RWPE2 (cell line): ENCODE measurements at regions not wholly inside any gene's neighbourhood (a gene's known extent, or its start where the extent isn't known, plus 50 kb on each side); places are given as distances from the start of the nearest gene placed in this dataset.

Source experiments
- ATAC-seq: fragments of 200-7000 bp; cut with Tn5 transposase; 3 replicates; pipeline ENCODE4 v1.9.1; 2021; ENCODE audit warnings: low read depth
- DNase-seq: peaks from one replicate; pipeline ENCODE4 v3.0.0-alpha.2; 2020; ENCODE audit warnings: low spot score
- H3K27ac ChIP-seq: fragments of 450-650 bp; 2 replicates; pipeline ENCODE4 v1.5.1; 2017; ENCODE audit warnings: mild to moderate bottlenecking; ENCODE audit not compliant: poor library complexity, severe bottlenecking
- H3K27me3 ChIP-seq: fragments of 250-450 bp; sonication (Bioruptor Pico); 2 replicates; pipeline ENCODE4 v1.5.1; 2021; ENCODE audit warnings: mild to moderate bottlenecking, moderate library complexity; ENCODE audit not compliant: insufficient read depth, poor library complexity, severe bottlenecking
- H3K36me3 ChIP-seq: fragments of 250-450 bp; sonication (Bioruptor Pico); 2 replicates; pipeline ENCODE4 v1.5.1; 2020; ENCODE audit warnings: low read depth, mild to moderate bottlenecking, moderate library complexity
- H3K4me1 ChIP-seq: fragments of 250-450 bp; sonication (Bioruptor Pico); 2 replicates; pipeline ENCODE4 v1.5.1; 2021; ENCODE audit warnings: mild to moderate bottlenecking, moderate library complexity; ENCODE audit not compliant: insufficient read depth, poor library complexity, severe bottlenecking
- H3K4me3 ChIP-seq: fragments of 250-450 bp; sonication (Bioruptor Pico); 2 replicates; pipeline ENCODE4 v1.5.1; 2021; ENCODE audit warnings: mild to moderate bottlenecking, moderate library complexity; ENCODE audit not compliant: severe bottlenecking
- H3K9me3 ChIP-seq: fragments of 250-450 bp; sonication (Bioruptor Pico); 2 replicates; pipeline ENCODE4 v1.5.1; 2021; ENCODE audit warnings: mild to moderate bottlenecking, moderate library complexity; ENCODE audit not compliant: severe bottlenecking
- TF ChIP-seq, protein P1 (sequence below): fragments of 450-650 bp; IDR thresholded peaks from one replicate; pipeline ENCODE4 v1.5.1; 2017; ENCODE audit warnings: mild to moderate bottlenecking, moderate library complexity; ENCODE audit not compliant: poor library complexity, severe bottlenecking

DNA sequence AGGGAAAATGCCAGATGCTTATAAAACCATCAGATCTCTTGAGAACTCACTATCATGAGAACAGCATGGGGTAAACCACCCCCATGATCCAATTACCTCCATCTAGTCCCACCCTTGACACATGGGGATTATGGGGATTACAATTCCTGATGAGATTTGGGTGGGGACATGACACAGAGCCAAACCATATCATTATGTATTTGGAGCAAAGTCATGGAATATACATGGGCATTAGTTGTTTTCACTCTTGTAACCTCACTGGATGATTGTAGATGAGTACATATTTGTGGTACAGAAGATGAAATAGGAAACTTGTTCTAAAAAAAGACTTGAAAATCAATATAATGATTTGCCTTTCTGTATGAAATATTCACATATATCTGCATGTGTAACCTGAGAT lies 674.5 kb upstream of the BOD1L1 start:
- ATAC-seq: no peak
- Histone ChIP-seq H3K9me3 (no peaks in the 10 kb centered on the region), H3K4me1 (no peaks in the 10 kb centered on the region), H3K4me3 (no peak overlapping the region), H3K27me3 (no peaks in the 10 kb centered on the region), H3K36me3 (no peaks in the 10 kb centered on the region), H3K27ac (no peak overlapping the region)
- DNase-seq: no peak
- TF ChIP-seq, protein P1, sequence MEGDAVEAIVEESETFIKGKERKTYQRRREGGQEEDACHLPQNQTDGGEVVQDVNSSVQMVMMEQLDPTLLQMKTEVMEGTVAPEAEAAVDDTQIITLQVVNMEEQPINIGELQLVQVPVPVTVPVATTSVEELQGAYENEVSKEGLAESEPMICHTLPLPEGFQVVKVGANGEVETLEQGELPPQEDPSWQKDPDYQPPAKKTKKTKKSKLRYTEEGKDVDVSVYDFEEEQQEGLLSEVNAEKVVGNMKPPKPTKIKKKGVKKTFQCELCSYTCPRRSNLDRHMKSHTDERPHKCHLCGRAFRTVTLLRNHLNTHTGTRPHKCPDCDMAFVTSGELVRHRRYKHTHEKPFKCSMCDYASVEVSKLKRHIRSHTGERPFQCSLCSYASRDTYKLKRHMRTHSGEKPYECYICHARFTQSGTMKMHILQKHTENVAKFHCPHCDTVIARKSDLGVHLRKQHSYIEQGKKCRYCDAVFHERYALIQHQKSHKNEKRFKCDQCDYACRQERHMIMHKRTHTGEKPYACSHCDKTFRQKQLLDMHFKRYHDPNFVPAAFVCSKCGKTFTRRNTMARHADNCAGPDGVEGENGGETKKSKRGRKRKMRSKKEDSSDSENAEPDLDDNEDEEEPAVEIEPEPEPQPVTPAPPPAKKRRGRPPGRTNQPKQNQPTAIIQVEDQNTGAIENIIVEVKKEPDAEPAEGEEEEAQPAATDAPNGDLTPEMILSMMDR: no peak

DNA sequence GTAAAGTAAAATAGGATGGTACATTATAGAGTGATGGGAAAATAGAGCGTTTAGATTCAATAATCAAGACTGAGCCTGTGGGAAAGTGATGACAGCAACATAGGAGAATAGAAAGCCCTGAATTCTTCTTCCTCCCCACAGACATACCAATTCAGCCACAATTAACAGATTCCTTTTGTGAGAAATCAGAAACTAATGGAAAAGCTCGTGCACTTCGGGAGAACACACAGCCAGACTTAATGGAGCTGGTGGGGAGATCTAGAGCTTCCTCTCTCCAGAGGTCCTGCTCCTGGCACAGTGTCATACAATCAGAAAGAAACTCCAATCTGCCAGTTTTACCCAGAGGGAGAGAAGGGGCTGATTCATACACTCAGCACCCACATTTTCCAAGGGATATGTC lies 676.3 kb upstream of the BOD1L1 start:
- Histone ChIP-seq H3K27me3 (no peaks in the 10 kb centered on the region), H3K36me3 (no peaks in the 10 kb centered on the region), H3K27ac (no peak overlapping the region), H3K4me1 (peaks cover 8% of the 10 kb centered on the region), H3K4me3 (no peak overlapping the region), H3K9me3 (no peaks in the 10 kb centered on the region)
- TF ChIP-seq, protein P1: no peak
- DNase-seq (no peak), ATAC-seq (no peak)

DNA sequence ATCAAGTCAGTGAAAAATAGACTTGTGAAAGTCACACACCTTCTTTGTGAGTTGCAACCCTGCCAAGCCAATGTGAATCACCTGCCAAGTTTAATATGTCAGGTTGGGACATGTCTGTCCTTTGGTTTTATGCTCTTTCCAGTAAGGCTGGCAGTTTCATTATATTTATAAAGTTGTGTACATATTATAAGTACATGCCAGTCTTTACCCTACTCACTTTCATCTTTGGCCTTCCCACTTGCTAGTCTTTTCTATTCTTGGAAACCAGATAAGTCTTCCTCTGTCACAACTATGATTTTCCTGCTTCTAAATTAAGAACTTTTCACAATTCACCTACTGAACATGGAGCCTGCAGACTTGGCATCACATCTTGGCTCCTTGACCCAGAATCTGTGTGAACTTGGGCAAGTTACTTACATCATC lies 680.7 kb upstream of the BOD1L1 start:
- H3K4me1 ChIP-seq: peaks cover 8% of the 10 kb centered on the region
- no peaks in the 10 kb centered on the region for H3K27me3 ChIP-seq
- no peaks in the 10 kb centered on the region for H3K9me3 ChIP-seq
- DNase-seq (no peak), ATAC-seq (peak; percentile 80)
- no peaks in the 10 kb centered on the region for H3K36me3 ChIP-seq
- TF ChIP-seq, protein P1: no peak
- H3K27ac ChIP-seq: no peak overlapping the region
- H3K4me3 ChIP-seq: no peak overlapping the region

DNA sequence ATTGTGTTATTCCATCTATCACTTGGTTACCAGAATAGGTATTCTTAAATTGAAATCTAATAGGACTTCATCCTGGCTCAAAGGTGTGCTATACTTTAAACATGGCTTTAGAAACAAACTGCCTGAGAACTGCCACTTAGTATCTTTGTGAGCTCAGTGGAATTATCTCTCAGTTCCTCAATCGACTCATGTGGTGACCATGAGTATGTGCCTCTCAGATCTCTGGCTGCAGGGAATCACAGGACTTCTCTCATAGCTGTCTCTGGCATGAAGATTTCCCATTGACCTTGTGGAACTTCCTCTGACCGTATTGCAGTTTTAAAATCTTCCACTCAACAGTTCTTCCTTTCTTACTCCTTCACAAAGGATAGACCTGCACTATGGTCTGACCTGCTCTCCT lies 681.9 kb upstream of the BOD1L1 start:
- Histone ChIP-seq H3K27me3 (no peaks in the 10 kb centered on the region), H3K4me3 (no peak overlapping the region), H3K9me3 (no peaks in the 10 kb centered on the region), H3K4me1 (peaks cover 8% of the 10 kb centered on the region), H3K36me3 (no peaks in the 10 kb centered on the region), H3K27ac (no peak overlapping the region)
- TF ChIP-seq, protein P1: no peak
- DNase-seq (no peak), ATAC-seq (no peak)

DNA sequence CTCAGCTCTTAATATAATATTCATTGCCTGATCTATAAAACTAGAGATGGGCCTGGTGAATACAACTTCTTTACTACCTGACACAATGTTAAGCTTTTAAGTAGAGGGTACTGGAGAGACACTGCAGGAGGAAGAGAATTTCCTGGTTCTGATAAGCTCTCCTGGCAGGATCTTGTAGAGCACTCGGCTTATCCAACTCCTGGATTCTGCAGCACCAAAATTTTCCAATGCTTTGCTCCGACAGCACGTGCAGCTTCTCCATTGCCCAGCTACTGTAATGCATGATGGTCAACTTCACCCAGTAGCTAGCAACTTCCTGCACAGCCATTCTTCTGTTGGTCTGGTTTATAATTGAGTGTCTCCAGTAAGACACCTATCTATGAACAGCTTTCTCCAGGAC lies 686.2 kb upstream of the BOD1L1 start:
- Histone ChIP-seq H3K27ac (no peak overlapping the region), H3K27me3 (no peaks in the 10 kb centered on the region), H3K4me3 (no peak overlapping the region), H3K4me1 (peaks cover under 1% of the 10 kb centered on the region), H3K36me3 (no peaks in the 10 kb centered on the region), H3K9me3 (no peaks in the 10 kb centered on the region)
- TF ChIP-seq, protein P1: no peak
- DNase-seq (no peak), ATAC-seq (no peak)
